RWPE2 (cell line): ENCODE measurements at regions not wholly inside any gene's neighbourhood (a gene's known extent, or its start where the extent isn't known, plus 50 kb on each side); places are given as distances from the start of the nearest gene placed in this dataset.

ENCODE experiments used
- ATAC-seq: fragments of 200-7000 bp; cut with Tn5 transposase; 3 replicates; pipeline ENCODE4 v1.9.1; 2021; ENCODE audit warnings: low read depth
- DNase-seq: peaks from one replicate; pipeline ENCODE4 v3.0.0-alpha.2; 2020; ENCODE audit warnings: low spot score
- H3K27ac ChIP-seq: fragments of 450-650 bp; 2 replicates; pipeline ENCODE4 v1.5.1; 2017; ENCODE audit warnings: mild to moderate bottlenecking; ENCODE audit not compliant: poor library complexity, severe bottlenecking
- H3K27me3 ChIP-seq: fragments of 250-450 bp; sonication (Bioruptor Pico); 2 replicates; pipeline ENCODE4 v1.5.1; 2021; ENCODE audit warnings: mild to moderate bottlenecking, moderate library complexity; ENCODE audit not compliant: insufficient read depth, poor library complexity, severe bottlenecking
- H3K36me3 ChIP-seq: fragments of 250-450 bp; sonication (Bioruptor Pico); 2 replicates; pipeline ENCODE4 v1.5.1; 2020; ENCODE audit warnings: low read depth, mild to moderate bottlenecking, moderate library complexity
- H3K4me1 ChIP-seq: fragments of 250-450 bp; sonication (Bioruptor Pico); 2 replicates; pipeline ENCODE4 v1.5.1; 2021; ENCODE audit warnings: mild to moderate bottlenecking, moderate library complexity; ENCODE audit not compliant: insufficient read depth, poor library complexity, severe bottlenecking
- H3K4me3 ChIP-seq: fragments of 250-450 bp; sonication (Bioruptor Pico); 2 replicates; pipeline ENCODE4 v1.5.1; 2021; ENCODE audit warnings: mild to moderate bottlenecking, moderate library complexity; ENCODE audit not compliant: severe bottlenecking
- H3K9me3 ChIP-seq: fragments of 250-450 bp; sonication (Bioruptor Pico); 2 replicates; pipeline ENCODE4 v1.5.1; 2021; ENCODE audit warnings: mild to moderate bottlenecking, moderate library complexity; ENCODE audit not compliant: severe bottlenecking
- CTCF ChIP-seq: fragments of 450-650 bp; IDR thresholded peaks from one replicate; pipeline ENCODE4 v1.5.1; 2017; ENCODE audit warnings: mild to moderate bottlenecking, moderate library complexity; ENCODE audit not compliant: poor library complexity, severe bottlenecking

DNA sequence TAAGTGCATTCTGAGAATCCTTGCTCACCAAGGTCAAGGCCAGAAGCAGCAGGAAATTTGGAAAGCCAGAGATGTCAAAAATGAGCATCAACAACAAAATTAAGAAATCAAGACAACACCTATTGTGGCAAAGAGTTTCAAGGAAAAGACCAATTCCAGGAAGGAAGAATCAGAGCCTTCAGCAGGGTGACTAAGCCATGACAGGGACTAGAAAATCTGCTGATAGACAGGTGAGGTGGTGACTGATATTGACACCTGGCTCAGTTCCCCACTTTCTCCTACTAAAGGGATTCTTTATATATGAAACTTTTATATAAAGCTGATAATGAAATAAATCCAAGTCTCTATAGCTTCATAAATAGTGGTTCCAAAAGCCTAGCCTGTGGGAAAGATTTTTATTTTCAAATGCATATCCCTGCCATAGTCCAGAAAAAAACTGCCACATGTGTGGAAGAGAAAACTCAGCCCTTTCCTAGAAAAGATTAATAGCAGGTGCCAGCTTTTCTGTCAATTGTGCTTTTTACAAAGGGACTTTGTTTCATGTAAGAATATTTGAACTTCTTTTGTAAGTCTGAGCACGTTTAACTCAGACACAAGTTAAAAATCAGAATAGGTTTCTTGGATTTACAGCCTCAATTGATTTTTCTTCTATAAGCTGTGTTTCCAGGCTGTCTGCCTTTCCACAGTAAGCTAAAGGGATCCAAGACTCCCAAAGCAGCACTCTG, 81.1 kb upstream of the GRAMD2B start:
- TF ChIP-seq CTCF: no peak
- DNase-seq: no peak
- Histone ChIP-seq H3K4me1 (no peaks in the 10 kb centered on the region), H3K9me3 (no peaks in the 10 kb centered on the region), H3K27ac (no peak overlapping the region), H3K27me3 (no peaks in the 10 kb centered on the region), H3K36me3 (no peaks in the 10 kb centered on the region), H3K4me3 (no peak overlapping the region)
- ATAC-seq: peak; percentile 70

DNA sequence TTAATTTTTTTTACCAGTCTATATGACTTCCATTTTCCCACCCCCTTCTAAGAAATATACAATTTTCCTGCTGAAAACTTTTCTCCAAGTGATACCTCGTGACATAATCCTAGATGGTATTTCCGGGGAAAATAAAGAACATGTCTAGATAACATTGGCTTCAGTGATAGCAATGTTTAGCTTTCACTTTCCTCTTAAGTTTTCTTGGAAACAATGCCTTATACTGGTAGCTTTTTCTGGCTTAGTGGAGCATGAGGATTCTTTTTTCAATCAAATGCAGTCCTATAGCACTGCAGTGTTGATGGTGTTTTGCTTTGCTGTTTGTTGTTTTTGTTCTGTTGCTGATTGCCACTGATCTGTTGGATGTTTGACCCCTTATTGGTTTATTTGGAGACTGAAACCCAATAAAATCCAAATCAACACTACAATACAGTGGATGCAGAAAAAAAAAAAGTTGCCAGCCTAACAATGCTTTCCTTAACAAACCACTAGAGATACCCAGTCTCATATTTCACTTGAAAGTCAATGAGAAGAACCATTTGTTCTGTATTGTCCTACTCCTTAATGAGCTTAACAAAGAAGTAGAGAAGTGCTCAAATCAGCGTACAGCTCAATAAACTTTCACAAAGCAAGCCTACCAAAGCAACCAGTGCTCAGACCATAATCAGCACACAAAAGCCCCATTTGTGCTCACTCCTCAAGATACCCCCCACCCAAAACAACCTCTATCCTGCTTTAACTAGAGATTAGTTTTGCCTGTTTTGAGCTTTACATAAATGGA, 74.2 kb upstream of the GRAMD2B start:
- ATAC-seq (no peak), DNase-seq (no peak)
- H3K4me1 ChIP-seq: peaks cover 19% of the 10 kb centered on the region
- no peak overlapping the region for H3K4me3 ChIP-seq
- no peak for TF ChIP-seq CTCF
- no peak overlapping the region for H3K27ac ChIP-seq
- H3K36me3 ChIP-seq: no peaks in the 10 kb centered on the region
- no peaks in the 10 kb centered on the region for H3K27me3 ChIP-seq
- no peaks in the 10 kb centered on the region for H3K9me3 ChIP-seq

GRCh38 chr5:126351153-126351552, 72.1 kb upstream of the GRAMD2B start:
- Histone ChIP-seq H3K36me3 (no peaks in the 10 kb centered on the region), H3K4me1 (peaks cover 30% of the 10 kb centered on the region), H3K9me3 (no peaks in the 10 kb centered on the region), H3K27ac (no peak overlapping the region), H3K4me3 (no peak overlapping the region), H3K27me3 (no peaks in the 10 kb centered on the region)
- DNase-seq (no peak), ATAC-seq (peak; percentile 19; the same call in 1 of the 3 replicates)
- no peak for TF ChIP-seq CTCF

DNA sequence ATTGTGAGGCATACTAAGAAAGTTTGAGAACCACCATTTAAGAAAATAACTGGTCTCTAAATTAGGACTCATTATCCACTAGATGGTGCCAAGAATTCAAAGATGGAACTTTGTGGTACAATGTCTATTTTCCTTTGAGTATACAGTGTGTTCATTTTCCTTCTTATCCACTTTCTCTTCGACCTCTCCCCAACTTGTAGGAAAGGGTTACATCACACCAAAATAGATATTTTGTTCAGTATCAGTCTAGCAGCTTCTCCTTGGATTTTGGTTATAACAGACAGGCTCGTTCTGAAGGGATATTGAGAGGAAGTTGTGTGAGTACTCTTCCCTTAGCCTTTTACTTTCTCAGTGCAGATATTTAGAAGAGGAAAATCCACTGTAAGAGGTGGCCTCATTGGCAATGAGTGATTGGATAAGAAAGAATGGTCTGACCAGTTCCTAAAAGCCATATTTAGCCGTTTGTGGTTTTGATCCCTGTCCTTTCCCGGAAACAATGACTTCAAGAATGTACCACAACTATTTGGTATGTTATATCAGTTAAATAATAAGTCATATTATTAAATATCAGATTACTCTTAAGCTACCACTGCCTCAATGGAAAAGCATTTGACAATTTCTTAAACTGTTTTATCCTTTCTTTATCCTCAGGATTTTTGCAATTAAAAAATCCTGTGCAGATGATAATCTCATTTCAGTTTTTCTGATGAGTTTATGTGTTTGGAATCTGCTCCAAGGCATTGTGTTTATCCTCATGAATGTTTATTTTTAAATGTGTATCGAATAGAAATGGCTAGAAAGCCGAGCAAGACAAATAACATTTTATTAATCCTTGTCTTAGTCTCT, 69.0 kb upstream of the GRAMD2B start:
- Histone ChIP-seq H3K9me3 (no peaks in the 10 kb centered on the region), H3K36me3 (no peaks in the 10 kb centered on the region), H3K27me3 (no peaks in the 10 kb centered on the region), H3K4me1 (peaks cover 30% of the 10 kb centered on the region), H3K4me3 (no peak overlapping the region), H3K27ac (peak overlapping the region; percentile 91)
- peak; percentile 94 for ATAC-seq
- TF ChIP-seq CTCF: peak; percentile 95
- no peak for DNase-seq
